SK-N-SH (cell line): ENCODE measurements at regions not wholly inside any gene's neighbourhood (a gene's known extent, or its start where the extent isn't known, plus 50 kb on each side); places are given as distances from the start of the nearest gene placed in this dataset.

Experiments used
- CTCF ChIA-PET: fragments of 300-600, 350-600 bp; formaldehyde crosslinking; extraction: SDS; loops from one replicate; lab custom pipeline; 2021; lab: Yijun Ruan, JAX
- POLR2A ChIA-PET: fragments of 350-600 bp; sonication (Branson Sonifier 250); formaldehyde crosslinking; extraction: SDS; loops from one replicate; lab custom pipeline; 2020; ENCODE audit warnings: antibody characterized with exemption, inconsistent platforms; lab: Yijun Ruan, JAX
- DNase-seq: peaks from one replicate; pipeline ENCODE4 v3.0.0; 2012
- H2AFZ ChIP-seq: fragments of 200-600 bp; sonication (generic); 2 replicates; pipeline ENCODE4 v1.8.1; 2016; ENCODE audit warnings: antibody characterized with exemption, mild to moderate bottlenecking, low read depth
- H3F3A ChIP-seq: fragments of 200-600 bp; sonication (generic); replicated peaks from 2 replicates; pipeline ENCODE3; 2016; ENCODE audit warnings: antibody characterized with exemption, mild to moderate bottlenecking; ENCODE audit not compliant: insufficient read depth
- H3K27ac ChIP-seq, 2 experiments: fragments of 200-500 bp in 1 of 2; fragments of 200-600 bp in 1 of 2; sonication (Bioruptor generic) in 1 of 2; sonication (generic), shearing (Covaris generic) in 1 of 2; 2 replicates each; pipeline versions ENCODE4 v1.5.1 to v1.6.1; 2014 to 2016; ENCODE audit warnings: low read depth in 2 of 2, inconsistent platforms in 1 of 2, low read length in 1 of 2, mild to moderate bottlenecking in 1 of 2, mixed read lengths in 1 of 2
- H3K27me3 ChIP-seq: fragments of 200-600 bp; sonication (generic), shearing (Covaris generic); 2 replicates; pipeline ENCODE4 v1.6.1; 2016; ENCODE audit warnings: mixed run types; ENCODE audit not compliant: insufficient read depth
- H3K36me3 ChIP-seq, 2 experiments: fragments of 200-500 bp in 1 of 2; fragments of 200-600 bp in 1 of 2; sonication (Bioruptor generic) in 1 of 2; sonication (generic) in 1 of 2; replicated peaks in 1 of 2; 2 replicates each; pipeline versions ENCODE3 to v1.5.1; 2014 to 2016; ENCODE audit warnings: low read length in 1 of 2, mild to moderate bottlenecking in 1 of 2; ENCODE audit not compliant: insufficient read depth in 2 of 2, control insufficient read depth in 1 of 2
- H3K4me1 ChIP-seq, 2 experiments: fragments of 200-500 bp in 1 of 2; fragments of 200-600 bp in 1 of 2; sonication (Bioruptor generic) in 1 of 2; sonication (generic), shearing (Covaris generic) in 1 of 2; 2 replicates each; pipeline versions ENCODE4 v1.5.1 to v1.6.1; 2014 to 2016; ENCODE audit warnings: low read depth in 1 of 2, low read length in 1 of 2, mixed run types in 1 of 2; ENCODE audit not compliant: insufficient read depth in 2 of 2, control insufficient read depth in 1 of 2
- H3K4me2 ChIP-seq: fragments of 200-600 bp; sonication (generic), shearing (Covaris generic); 2 replicates; pipeline ENCODE4 v1.6.1; 2017; ENCODE audit warnings: mixed run types
- H3K4me3 ChIP-seq, 2 experiments: fragments of 200-500 bp in 1 of 2; fragments of 200-600 bp in 1 of 2; sonication (Bioruptor generic) in 1 of 2; sonication (generic), shearing (Covaris generic) in 1 of 2; 2 replicates each; pipeline versions ENCODE4 v1.5.1 to v1.8.1; 2014 to 2016; ENCODE audit warnings: low read depth in 2 of 2, inconsistent platforms in 1 of 2, low read length in 1 of 2, mild to moderate bottlenecking in 1 of 2, mixed read lengths in 1 of 2, moderate library complexity in 1 of 2
- H3K79me2 ChIP-seq: fragments of 200-600 bp; sonication (generic); 2 replicates; pipeline ENCODE4 v1.8.1; 2017; ENCODE audit warnings: mild to moderate bottlenecking; ENCODE audit not compliant: insufficient read depth
- H3K9ac ChIP-seq: fragments of 200-600 bp; sonication (generic); 2 replicates; pipeline ENCODE4 v1.6.1; 2017; ENCODE audit warnings: mixed run types
- H3K9me2 ChIP-seq: fragments of 200-600 bp; sonication (generic); 2 replicates; pipeline ENCODE4 v1.6.1; 2017; ENCODE audit warnings: mixed run types
- H3K9me3 ChIP-seq: fragments of 200-600 bp; sonication (generic); 2 replicates; pipeline ENCODE4 v1.6.1; 2017; ENCODE audit warnings: mixed run types, mild to moderate bottlenecking, moderate library complexity
- H4K20me1 ChIP-seq: fragments of 200-600 bp; sonication (generic); 2 replicates; pipeline ENCODE4 v1.6.1; 2017; ENCODE audit warnings: mild to moderate bottlenecking, mixed run types; ENCODE audit not compliant: insufficient read depth
- CHD2 ChIP-seq: fragments of 150-350 bp; IDR thresholded peaks from 2 replicates; pipeline ENCODE4 v1.6.1; 2018; ENCODE audit warnings: low read length; ENCODE audit not compliant: partially characterized antibody
- CTCF ChIP-seq: fragments of 200-600 bp; sonication (generic); IDR thresholded peaks from 2 replicates; pipeline ENCODE4 v1.6.1; 2017; ENCODE audit warnings: antibody characterized with exemption, mild to moderate bottlenecking, moderate library complexity
- ELF1 ChIP-seq: IDR thresholded peaks from 2 replicates; pipeline ENCODE4 v1.4.0; 2012
- EZH2phosphoT487 ChIP-seq: fragments of 200-600 bp; sonication (generic); IDR thresholded peaks from 2 replicates; pipeline ENCODE4 v1.6.1; 2017; ENCODE audit warnings: low read depth, mixed run types, mild to moderate bottlenecking, antibody characterized with exemption, moderate library complexity, borderline replicate concordance
- FOSL2 ChIP-seq: IDR thresholded peaks from 2 replicates; pipeline ENCODE4 v1.4.0; 2012; ENCODE audit warnings: low read depth, mild to moderate bottlenecking, moderate library complexity, borderline replicate concordance
- IRF3 ChIP-seq: fragments of 150-350 bp; IDR thresholded peaks from 2 replicates; pipeline ENCODE4 v1.6.1; 2016; ENCODE audit warnings: mild to moderate bottlenecking, low read depth, low read length
- MAX ChIP-seq: IDR thresholded peaks from 2 replicates; pipeline ENCODE4 v1.4.0; 2012; ENCODE audit warnings: low read depth
- NFIC ChIP-seq: IDR thresholded peaks from 2 replicates; pipeline ENCODE4 v1.4.0; 2012; ENCODE audit warnings: borderline replicate concordance
- NRF1 ChIP-seq: IDR thresholded peaks from 2 replicates; pipeline ENCODE4 v1.6.1; 2012; ENCODE audit warnings: low read depth, mild to moderate bottlenecking, low read length
- PBX3 ChIP-seq: IDR thresholded peaks from 2 replicates; pipeline ENCODE4; 2012
- POLR2AphosphoS5 ChIP-seq: IDR thresholded peaks from 2 replicates; pipeline ENCODE4 v1.6.1; 2012; ENCODE audit warnings: low read depth, low read length
- RAD21 ChIP-seq: IDR thresholded peaks from 2 replicates; pipeline ENCODE4 v1.6.1; 2012; ENCODE audit warnings: mild to moderate bottlenecking, low read length
- SIN3A ChIP-seq: IDR thresholded peaks from 2 replicates; pipeline ENCODE4 v1.6.1; 2012; ENCODE audit warnings: low read depth, mild to moderate bottlenecking, low read length, moderate library complexity, borderline replicate concordance
- SMC3 ChIP-seq: IDR thresholded peaks from 2 replicates; pipeline ENCODE4 v1.6.1; 2012; ENCODE audit warnings: low read depth, low read length, improper control_type of control experiment
- TAF1 ChIP-seq: IDR thresholded peaks from 2 replicates; pipeline ENCODE4 v1.6.1; 2012; ENCODE audit warnings: low read depth, mild to moderate bottlenecking, low read length, moderate library complexity, borderline replicate concordance
- TEAD4 ChIP-seq: IDR thresholded peaks from 2 replicates; pipeline ENCODE4 v1.4.0; 2012; ENCODE audit warnings: mild to moderate bottlenecking, borderline replicate concordance; ENCODE audit not compliant: insufficient read depth
- ZBTB33 ChIP-seq: IDR thresholded peaks from 2 replicates; pipeline ENCODE4 v1.4.0; 2012; ENCODE audit warnings: low read depth, borderline replicate concordance
- WGBS: methylation state at CpG from one replicate; pipeline ENCODE4 v1.1.6; 2017; ENCODE audit warnings: low lambda C conversion rate; 5-methylcytosine and 5-hydroxymethylcytosine counted together

GRCh38 chr5:133703935-133704334 is 91.6 kb upstream of the FSTL4 start (continued):
- no peak for TF ChIP-seq MAX
- no peak for TF ChIP-seq NFIC
- no peak for TF ChIP-seq CTCF
- no peak for TF ChIP-seq IRF3

GRCh38 chr5:133702791-133703770 is 90.7 kb upstream of the FSTL4 start:
- WGBS, result 34% methylated on average over 13 of the region's 15 CpGs
- TF ChIP-seq TEAD4 (no peak), POLR2AphosphoS5 (0 out of 2 replicates have a peak, but pooled peaks have one; percentile 12), SMC3 (peak; percentile 33; the same call in 1 of the 2 replicates), PBX3 (no peak), CTCF (no peak), EZH2phosphoT487 (no peak), NRF1 (no peak), TAF1 (no peak), ELF1 (no peak), SIN3A (no peak), RAD21 (peak; percentile 66), ZBTB33 (no peak), CHD2 (no peak), FOSL2 (no peak)

More at GRCh38 chr5:133702791-133703770, 90.7 kb upstream of the FSTL4 start:
- H2AFZ ChIP-seq, result no peak overlapping the region
- H3K9ac ChIP-seq, result no peak overlapping the region
- peak overlapping the region in 1 of 2 experiments; percentile 94; a peak in 2 of 4 replicates for H3K27ac ChIP-seq
- no peak overlapping the region for H3K4me3 ChIP-seq
- no peaks in the 10 kb centered on the region for H3F3A ChIP-seq
- DNase-seq, result peak; percentile 76
- ChIA-PET CTCF (interaction anchor here (0.8 to 4.7 kb wide), 17 partner anchors 11 to 455 kb away, joined by 3 to 37 read pairs (median 3); partner anchors contain the start of gene FSTL4), POLR2A (interaction anchor here (0.6 to 1.7 kb wide), 3 partner anchors 10 to 1205 kb away, joined by 3 to 5 read pairs (median 4); no protein-coding TSS in a partner anchor)
- H3K9me3 ChIP-seq, result no peaks in the 10 kb centered on the region
- H3K4me1 ChIP-seq, result peaks cover 0 to 57% of the 10 kb centered on the region in 2 experiments; a peak in 2 of 4 replicates
- H3K4me2 ChIP-seq, result no peak overlapping the region
- no peaks in the 10 kb centered on the region for H3K79me2 ChIP-seq
- H3K27me3 ChIP-seq, result no peaks in the 10 kb centered on the region
- no peaks in the 10 kb centered on the region for H3K36me3 ChIP-seq
- no peaks in the 10 kb centered on the region for H3K9me2 ChIP-seq
- no peaks in the 10 kb centered on the region for H4K20me1 ChIP-seq
